ENCODE measurements at regions not wholly inside any gene's neighbourhood (a gene's known extent, or its start where the extent isn't known, plus 50 kb on each side); places are given as distances from the start of the nearest gene placed in this dataset.
A peak's percentile ranks its signal among the peaks of the same experiment; 100 is the strongest.

DNA sequence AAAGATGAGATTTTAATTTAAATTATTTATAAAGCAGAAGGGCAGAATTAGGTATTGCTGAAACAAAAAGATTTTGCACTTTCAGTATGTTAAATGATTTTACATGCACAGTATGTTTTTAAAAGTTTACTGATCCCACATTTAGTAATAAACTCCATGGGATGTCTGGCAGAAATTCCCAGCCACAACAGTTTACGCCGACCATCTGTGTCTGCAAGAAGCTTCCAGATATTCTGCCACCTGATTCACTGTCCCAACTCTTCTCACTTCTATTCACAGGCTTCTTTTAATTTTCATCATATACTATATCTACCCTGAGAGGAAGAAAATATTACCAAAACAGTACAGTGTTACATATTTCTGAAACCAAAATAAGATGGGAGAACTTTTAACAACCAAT is 115.8 kb upstream of the IQCM start:
- no peak for DNase-seq

DNA sequence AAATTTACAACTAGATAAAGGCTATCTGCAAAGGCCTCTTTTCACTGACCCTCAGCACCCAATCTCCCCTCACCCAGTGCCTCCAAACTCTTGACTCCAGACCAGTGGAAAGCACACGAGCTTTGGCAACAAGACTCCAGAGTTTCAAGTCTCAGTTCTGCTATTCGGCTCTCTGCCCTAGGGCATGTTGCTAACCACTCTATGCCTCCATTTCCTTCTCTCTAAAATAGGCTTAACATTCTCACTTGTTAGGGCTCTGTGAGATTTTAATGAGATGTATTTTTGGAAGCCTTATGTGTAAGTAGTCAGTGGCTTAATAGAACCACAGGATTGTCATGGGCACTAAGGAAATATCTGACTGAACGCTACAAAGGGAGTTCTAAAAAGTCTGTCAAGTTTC is 116.5 kb upstream of the IQCM start:
- no peak for DNase-seq

DNA sequence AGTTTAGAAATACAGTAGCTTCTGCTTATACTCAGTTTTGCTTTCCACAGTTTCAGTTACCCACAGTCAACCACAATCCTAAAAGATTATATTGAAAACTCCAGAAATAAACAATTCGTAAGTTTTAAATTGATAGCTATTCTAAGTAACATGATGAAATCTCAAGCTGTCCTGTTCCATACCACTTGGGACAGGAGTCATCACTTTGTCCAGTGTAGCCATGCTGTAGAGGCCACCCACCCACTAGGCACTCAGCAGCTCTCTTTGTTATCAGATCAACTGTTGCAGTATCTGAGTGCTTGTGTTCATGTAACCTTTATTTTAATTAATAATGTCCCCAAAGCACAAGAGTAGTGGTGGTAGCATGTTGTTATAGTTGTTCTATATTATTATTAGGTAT is 117.5 kb upstream of the IQCM start:
- DNase-seq = no peak

DNA sequence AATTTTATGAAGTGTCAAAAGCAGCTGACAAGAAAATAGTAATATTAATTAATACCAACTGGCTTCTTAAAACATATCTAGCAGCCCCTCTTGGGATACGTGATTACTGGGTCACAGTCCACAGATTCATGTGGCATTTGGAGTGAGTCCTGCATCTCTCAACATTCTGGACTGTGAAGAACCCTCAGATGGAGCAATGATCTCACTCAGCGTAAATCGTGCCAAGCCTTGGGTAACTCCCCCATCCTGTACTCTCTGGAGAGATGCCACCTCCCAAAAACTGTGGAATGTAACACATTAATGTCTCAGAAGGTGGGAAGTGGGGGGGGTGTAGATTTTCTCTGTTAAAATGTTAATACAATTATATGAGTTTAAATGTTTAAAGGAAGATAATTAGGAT is 118.2 kb upstream of the IQCM start:
- no peak for DNase-seq

DNA sequence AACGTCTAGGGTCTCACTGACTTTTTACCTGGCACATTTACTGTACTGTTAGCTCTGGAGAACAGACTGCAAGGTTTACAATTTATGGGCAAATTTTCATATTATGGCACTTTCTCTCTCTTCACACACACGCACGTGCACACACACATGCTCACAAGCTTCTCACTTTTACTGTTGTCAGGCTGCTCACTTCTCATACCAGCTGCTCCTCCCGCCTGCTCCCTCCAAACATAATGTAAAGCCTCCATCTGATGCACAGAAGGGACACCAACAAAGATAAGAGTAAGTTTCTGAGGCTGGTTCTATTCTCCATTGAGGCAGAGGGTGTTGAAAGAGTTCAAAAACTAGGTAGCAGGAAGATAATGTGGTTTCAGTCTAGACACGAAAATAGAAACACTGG is 128.9 kb upstream of the DCLK2 start:
- no peak for DNase-seq

DNA sequence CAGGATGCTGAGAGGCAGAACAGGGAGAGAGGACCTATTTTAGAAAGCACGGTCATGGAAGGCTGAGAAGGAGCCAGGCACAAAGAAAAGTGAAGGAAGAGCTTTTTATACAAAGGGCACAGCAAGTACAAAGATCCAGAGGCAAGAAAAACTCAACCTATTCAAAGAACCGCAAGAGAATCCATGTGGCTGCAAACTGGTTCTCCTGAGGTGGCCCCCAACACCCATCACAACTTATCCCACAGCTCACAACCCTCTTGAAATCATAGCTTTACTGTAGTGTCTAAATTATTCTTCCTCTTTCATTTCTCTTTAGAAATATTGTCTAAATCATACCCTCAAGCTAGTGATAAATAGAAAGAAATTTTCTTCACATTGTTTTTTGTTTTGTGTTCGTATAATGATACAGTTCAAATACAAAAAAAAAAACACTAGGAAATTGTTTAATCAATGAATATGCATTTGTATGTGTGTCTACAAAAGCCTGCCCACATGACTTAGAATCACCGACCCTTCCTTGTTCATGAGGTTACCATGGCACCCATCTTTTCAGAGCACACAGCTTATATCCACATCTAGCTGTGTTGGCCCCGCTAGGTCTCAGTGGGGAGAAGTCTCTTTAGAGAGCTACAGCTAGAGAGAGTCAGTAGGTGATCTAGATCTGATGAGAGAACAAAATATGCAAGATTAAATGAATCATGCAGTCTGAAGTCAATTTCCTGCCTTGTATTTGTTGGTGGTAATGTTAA is 126.9 kb upstream of the DCLK2 start:
- DNase-seq = no peak

DNA sequence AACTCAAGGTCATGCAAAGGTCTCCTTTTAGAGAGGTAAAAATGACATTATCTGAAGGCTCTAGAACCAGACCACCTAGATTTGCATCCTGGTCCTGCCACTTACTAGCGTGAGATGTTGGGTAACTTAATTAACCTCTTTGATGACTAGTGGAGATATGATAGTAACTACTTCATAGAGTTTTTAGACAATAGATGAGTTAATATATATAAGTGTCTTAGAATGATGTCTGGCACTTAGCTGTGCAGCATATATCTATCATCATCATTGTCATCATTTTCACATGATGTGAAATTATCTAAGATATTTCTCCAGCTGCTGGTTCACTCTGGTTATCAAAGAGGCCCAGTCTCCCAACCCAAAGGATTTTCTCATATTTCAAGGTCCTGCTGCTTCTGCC is 126.1 kb upstream of the DCLK2 start:
- no peak for DNase-seq

DNA sequence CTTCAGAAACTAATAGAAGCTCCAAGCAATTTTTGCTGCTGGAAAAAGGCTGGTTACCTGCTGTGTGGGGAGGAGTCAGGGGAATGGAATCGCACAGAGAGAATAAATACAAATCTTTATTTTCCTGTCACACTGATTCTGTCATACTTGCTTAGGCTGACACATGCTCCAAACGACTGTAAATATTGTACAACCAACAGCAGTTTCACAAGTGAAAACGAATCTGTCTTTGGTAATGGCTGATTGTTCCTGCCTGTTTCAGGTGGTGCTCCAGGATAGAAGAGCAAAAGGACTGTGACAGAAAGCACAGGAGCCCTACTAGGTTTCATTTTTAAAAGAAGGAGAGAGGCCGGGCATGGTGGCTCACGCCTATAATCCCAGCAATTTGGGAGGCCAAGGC is 125.5 kb upstream of the DCLK2 start:
- DNase-seq = no peak

DNA sequence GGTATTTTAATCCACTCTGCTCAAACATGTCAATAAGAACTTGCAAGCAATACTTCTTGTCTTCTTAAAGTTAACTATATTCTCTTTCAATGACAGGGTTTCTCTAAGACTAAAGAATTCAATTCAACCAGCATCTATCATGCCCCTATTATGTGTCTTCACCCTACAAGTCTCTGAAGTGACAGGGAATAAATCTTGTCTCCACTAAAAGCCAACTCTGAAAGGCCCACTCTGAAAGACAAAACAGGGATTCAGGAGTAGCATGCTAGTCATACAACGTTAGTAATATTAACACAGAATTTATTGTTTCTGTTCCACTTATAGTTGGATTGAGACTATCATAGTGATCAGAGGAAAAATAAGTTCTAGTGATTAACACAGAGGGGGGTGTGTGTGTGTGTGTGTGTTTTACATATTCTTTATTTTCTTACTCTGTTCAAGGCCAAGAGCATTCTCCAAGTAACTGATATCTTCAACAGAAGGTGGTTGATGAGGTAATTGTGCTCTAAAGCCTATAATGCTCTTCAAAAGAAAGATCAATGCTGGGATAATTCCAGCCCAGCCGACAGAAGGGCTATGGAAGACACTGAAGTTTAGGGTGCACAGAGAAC is 122.4 kb upstream of the DCLK2 start:
- no peak for DNase-seq

DNA sequence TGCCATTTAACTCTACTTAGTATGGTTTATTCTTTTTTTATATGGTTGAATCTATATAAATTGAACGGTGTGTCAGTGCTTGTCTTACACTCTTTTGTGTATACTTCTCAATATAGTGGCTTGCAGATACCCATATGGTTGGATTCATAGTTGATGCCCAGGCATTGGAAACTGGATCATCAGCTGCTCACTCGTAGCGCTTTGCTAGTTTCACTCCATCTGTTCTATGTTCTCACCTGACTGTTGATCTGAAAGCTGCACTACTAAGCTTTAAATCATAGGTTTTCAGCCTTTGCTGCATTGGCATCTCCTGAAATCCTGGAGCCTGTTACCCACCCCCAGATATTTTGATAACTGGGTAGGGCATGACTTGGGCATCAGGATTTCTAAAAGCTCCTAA is 121.6 kb upstream of the DCLK2 start:
- no peak for DNase-seq

DNA sequence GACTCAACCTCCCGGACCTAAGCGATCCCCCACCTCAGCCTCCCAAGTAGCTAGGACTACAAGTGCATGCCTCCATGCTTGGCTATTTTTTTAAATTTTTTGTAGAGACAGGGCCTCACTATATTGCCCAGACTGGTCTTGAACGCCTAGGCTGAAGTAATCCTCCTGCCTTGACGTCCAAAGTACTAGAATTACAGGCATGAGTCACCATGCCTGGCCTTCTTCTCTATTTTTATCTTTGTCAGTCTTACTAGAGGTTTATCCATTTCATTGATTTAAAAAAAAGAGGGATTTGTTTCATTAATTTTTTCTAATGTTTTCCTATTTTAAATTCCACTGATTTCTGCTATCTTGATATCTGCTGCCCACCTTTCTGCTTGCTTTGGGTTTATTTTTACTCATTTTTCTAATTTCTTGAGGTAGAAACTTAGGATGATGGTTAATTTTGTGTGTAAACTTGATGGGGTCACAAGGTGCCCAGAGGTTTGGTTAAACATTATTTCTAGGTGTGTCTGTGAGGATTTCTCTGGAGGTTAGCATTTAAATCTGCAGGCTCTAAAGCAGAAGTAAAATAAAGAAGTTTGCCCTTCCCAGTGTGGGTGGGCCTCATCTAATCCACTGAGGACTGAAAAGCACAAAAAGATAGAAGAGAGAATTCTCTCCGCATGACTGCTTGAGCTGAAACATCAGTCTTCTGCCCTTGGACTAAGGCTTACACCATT is 116.2 kb upstream of the DCLK2 start:
- DNase-seq = no peak

DNA sequence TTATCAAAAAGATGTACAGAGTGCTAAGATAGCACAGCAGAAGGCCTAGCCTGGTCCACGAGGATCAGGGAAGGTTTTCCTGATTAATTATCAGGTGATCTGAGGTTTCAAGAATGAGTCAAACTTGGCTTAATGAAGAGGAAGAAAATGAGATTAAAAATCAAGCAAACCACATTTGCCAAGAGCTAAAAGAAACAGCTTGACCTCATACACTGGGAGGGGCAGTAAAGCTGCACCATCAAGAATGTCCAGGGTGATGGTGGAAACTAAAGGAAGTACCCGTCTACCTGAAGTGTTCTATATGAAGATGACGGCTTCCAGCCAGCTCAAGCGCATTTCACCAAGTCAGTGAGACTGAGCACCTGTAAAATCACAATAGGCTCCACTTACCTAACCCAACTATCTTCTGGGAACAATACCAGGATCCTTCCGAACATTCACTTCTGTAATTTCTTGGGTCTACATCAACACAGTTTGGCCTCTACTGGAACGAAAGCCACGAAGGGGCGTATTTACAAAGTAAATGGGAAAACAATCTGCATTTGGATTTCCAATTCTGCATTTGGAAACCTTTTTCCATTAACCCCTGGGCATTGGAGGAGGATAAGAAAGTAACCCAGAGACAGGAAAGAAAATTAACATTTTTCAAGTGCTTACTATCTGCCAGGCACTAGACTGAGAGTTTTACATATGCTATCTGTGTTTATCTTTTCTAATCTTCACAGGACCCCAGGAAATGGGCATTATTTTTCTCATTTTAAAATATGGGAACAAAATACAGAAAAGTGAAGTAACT is 114.0 kb upstream of the DCLK2 start:
- DNase-seq = no peak

DNA sequence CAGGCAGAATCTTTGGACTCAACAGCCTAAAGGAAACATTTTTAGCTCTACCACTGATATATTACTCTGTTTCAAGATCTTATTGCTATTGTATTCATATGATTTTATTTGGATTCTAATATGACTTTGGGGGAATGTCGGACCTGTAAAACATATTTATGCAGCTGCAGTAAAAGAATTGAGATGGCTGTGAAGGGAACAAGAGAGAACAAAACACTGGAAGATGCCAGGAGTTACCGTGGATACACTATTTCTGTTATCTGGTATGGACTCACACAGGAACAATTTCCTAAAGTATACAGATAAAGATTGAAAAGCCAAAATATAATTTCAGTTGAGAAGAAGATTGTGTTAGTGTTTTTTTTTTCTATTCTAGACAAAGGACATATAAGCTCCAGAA is 113.0 kb upstream of the DCLK2 start:
- DNase-seq = no peak

DNA sequence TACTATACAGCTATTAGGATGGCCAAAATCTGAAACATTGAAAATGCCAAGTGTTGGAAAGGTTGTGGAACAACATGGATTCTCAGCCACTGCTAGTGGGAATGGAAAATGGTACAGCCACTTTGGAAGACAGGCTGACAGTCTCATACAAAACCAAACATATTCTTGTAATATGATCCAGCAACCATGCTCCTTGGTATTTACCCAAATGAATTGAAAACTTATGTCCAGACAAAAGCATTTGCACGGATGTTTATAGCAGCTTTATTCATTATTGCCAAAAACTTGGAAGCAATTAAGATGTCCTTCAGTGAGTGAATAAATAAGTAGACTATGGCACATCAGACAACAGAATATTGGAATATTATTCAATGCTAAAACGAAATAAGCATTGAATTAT is 105.8 kb upstream of the DCLK2 start:
- no peak for DNase-seq

DNA sequence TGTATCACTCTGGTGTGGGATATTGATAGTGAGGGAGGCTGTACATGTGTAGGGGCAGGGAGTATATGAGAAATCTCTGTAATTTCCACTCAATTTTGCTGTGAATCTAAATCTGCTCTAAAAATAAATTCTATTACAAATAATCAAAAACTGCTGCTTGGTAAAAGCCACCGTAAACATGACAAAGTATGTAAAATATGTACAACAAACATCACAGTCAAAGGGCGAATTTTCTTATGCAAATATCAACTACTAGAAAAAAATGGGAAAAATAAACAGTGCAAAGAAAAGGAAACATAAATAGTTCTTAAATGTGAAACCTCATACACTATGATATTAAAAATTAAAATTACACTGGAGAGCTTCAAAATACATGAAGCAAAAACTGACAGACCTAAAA is 105.1 kb upstream of the DCLK2 start:
- DNase-seq = no peak

DNA sequence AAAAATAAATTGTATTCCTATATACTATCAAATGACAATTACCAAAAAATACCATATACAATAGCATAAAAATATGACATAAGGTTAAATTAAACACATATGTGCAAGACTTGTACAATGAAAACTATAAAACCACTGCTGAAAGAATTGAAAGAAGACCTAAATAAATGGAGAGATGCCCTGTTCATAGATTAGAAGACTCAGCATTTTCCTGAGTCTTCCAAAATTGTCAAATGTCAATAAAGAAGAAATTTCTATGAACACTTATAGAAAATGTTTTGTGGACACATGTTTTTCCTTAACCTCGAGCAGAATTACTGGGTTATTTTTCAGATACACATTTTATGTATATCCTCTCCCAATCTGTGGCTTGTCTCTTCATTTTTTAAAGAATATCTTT is 103.1 kb upstream of the DCLK2 start:
- DNase-seq = no peak

DNA sequence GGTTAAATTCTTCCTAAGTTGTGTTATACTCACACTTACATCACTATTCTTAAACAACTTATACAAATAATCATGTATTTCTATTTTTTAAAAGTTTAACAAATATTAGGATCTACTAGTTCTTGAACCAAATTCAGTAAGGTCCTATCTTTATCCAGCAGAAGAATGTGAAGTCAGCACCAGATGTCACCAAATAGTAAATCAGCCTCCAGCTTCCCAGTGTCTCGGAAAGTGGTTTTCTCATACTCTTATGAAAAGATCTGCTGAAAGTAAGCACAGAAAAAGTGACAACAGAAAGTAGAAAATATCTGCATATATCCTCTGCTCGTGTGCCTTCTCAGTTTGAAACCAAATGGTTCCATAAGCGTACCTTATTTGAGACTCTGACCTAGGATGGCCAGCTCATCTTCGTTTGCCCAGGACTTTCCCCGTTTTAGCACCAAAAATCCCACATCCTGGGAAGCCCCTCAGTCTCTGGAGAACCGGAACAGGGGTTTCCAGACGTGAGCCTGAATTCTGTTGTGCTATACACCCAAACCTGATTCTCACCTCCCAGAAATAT is 98.0 kb upstream of the DCLK2 start:
- no peak for DNase-seq

DNA sequence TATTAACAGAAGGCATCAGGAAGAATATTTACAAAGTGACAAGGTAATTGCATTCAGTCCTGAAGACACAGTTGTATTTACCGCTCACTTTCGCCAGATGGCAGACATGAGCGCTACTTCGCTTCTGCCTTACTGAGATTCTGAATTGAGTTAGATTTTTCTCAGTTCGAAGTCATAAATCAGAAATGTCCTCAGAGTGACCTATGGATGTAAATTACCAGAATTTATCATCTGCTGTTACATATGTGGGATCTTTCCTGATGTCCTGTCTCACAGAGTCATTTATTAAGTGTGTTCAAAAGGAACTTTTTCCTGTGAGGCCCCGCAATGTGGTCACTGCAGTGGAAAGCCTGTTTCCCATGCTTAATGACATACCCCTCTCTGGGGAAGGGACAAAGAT is 97.3 kb upstream of the DCLK2 start:
- peak in 2 of 4 experiments; percentile 1 to 3 for DNase-seq

DNA sequence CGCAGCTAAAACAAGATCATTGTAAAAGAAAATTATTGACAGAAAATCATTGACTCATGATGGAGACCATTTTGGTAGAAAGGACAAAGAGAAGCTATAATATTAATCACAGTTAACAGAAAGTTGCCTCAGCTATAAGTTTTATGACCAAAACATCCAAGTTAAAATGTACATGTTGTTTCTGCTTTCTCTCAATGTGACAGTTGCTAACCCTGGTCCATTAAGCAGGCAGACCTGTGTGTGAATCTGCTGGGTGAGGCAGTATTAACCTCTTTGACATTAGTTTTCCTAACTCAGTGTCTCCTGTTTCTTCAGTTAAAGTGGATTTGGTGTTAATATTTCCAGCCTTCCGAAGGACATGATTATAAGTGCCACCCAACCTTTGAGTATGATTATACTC is 94.8 kb upstream of the DCLK2 start:
- no peak for DNase-seq

DNA sequence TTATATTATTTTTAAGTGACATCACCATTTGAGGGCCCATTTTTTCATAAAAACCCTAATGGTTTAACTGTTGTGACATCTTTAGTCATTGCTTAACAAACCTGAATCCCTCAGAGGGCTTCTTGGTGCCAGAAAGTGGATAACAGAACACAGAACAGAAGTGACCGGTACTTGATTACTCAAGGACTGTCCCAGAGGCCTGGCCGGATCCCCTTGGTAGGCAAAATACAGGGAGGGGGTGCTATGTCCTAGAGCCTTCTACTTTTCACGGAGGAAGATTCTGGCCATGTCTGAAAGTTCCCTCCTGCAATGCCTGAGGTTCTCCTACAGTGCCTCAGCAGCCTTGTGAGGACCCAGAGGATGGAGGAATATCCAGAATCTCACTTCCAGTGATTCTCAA is 94.3 kb upstream of the DCLK2 start:
- DNase-seq = no peak

DNA sequence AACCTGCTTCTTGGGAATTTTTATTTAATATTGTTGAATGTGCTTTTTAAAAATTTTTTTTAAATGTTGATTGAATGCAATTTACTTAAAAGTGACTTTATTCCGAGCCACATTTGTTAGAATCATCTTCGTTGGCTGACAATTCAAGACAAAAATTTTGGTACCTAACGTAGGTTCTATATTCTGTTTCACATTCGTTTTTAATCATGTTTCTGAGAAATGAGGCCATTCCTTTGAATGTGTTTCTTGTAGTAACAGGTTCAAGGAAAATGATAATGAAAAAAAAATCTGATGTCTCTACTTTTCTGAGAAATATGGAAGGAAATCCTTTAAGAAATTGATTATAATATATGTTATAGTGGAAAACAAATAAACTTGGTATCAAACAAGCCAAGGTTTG is 92.3 kb upstream of the DCLK2 start:
- no peak for DNase-seq

DNA sequence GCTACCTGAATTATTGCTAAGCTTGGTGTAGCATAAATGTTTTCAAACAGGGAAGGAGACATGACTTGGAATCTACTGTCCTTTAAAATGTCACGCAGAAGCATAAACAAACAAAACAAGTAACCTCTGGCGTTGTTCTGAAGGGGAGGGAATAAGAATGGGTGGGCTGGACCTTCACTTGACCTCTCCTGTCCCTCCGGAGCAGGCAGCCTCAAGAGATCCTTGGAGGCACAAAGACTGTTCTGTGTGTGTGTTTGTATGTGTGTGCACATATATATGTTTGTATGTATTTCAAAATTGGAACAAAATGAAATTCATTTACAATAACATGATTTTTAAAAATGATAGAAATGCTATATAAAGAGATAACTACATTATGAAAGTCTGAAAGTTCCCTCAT is 91.3 kb upstream of the DCLK2 start:
- DNase-seq = no peak

All from activated naive CD4-positive, alpha-beta T cell (primary cell).